Omental fat pad (tissue), 3 donors: ENCODE measurements at regions not wholly inside any gene's neighbourhood (a gene's known extent, or its start where the extent isn't known, plus 50 kb on each side); places are given as distances from the start of the nearest gene placed in this dataset.

Experiments used
- ATAC-seq: fragments of 150-250 bp; one replicate; pipeline ENCODE4 v1.9.1; 2016; ENCODE audit warnings: mild to moderate bottlenecking, moderate library complexity; ENCODE audit not compliant: low FRiP score
- DNase-seq: peaks from one replicate; pipeline ENCODE4 v3.0.0-alpha.2; 2019; ENCODE audit warnings: low spot score
- CTCF ChIP-seq, 3 donors: fragments of 450-650 bp; IDR thresholded peaks; one replicate each; pipeline ENCODE4 v1.5.1; 2016 to 2017; ENCODE audit warnings: antibody characterized with exemption in 3 of 3, mild to moderate bottlenecking in 3 of 3, moderate library complexity in 2 of 3

- DNase-seq, result no peak
- no peak for TF ChIP-seq CTCF (IDR thresholded peaks at IDR 0.05)
- ATAC-seq, result no peak
Measured at GRCh38 chr3:127454968-127455367, 135.6 kb downstream of the TPRA1 start.

GRCh38 chr3:127454051-127454450 is 136.5 kb downstream of the TPRA1 start:
- DNase-seq (peak; percentile 4), ATAC-seq (no peak)
- TF ChIP-seq CTCF (IDR thresholded peaks at IDR 0.05), result no peak

GRCh38 chr3:127452321-127452821 is 138.2 kb downstream of the TPRA1 start:
- no peak for TF ChIP-seq CTCF (IDR thresholded peaks at IDR 0.05)
- DNase-seq, result peak; percentile 14
- no peak for ATAC-seq

- TF ChIP-seq CTCF (IDR thresholded peaks at IDR 0.05), result no peak
- no peak for DNase-seq
- ATAC-seq, result no peak
Measured at GRCh38 chr3:127451321-127451720, 139.2 kb downstream of the TPRA1 start.

GRCh38 chr3:127450331-127450730 is 140.2 kb downstream of the TPRA1 start:
- ATAC-seq, result no peak
- DNase-seq, result no peak
- no peak for TF ChIP-seq CTCF (IDR thresholded peaks at IDR 0.05)

- ATAC-seq, result no peak
- DNase-seq, result no peak
Measured at GRCh38 chr3:127449486-127450212, 140.9 kb downstream of the TPRA1 start.

More at GRCh38 chr3:127449486-127450212, 140.9 kb downstream of the TPRA1 start:
- TF ChIP-seq CTCF (IDR thresholded peaks at IDR 0.05), result no peak
